Testis (tissue), 2 donors: ENCODE measurements at regions not wholly inside any gene's neighbourhood (a gene's known extent, or its start where the extent isn't known, plus 50 kb on each side); places are given as distances from the start of the nearest gene placed in this dataset.

Source experiments
- POLR2A ChIP-seq: fragments of 450-650 bp; IDR thresholded peaks from one replicate; pipeline ENCODE4 v1.6.1; 2017; ENCODE audit warnings: antibody characterized with exemption, mild to moderate bottlenecking, moderate library complexity
- TF ChIP-seq, protein P1 (sequence below), 3 experiments: fragments of 450-650 bp in 2 of 3; fragments of 200-600 bp in 1 of 3; sonication (generic) in 1 of 3; IDR thresholded peaks; one replicate each; pipeline ENCODE4 v1.5.1; 2016 to 2019; ENCODE audit warnings: antibody characterized with exemption in 3 of 3, mild to moderate bottlenecking in 2 of 3, moderate library complexity in 1 of 3

DNA sequence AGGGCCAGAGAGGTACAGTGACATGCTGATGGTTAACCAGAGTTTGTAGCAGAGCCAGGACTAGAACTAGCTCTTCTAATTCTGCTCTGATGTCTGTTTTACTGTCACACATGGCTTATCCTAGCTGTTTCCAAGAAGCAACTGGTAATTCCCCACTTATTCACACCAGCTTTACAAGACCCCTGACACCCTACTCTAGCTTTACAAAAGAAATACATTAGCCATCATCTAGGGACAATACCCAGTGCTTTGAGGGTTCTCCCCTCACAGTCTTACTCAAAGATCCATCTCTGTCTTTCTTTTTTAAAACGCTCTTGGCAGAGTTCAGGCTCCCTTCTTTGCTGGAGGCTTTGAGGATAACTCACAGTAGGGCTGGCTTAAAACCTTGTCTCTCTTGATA lies 197.3 kb upstream of the PMFBP1 start:
- TF ChIP-seq, protein P1, sequence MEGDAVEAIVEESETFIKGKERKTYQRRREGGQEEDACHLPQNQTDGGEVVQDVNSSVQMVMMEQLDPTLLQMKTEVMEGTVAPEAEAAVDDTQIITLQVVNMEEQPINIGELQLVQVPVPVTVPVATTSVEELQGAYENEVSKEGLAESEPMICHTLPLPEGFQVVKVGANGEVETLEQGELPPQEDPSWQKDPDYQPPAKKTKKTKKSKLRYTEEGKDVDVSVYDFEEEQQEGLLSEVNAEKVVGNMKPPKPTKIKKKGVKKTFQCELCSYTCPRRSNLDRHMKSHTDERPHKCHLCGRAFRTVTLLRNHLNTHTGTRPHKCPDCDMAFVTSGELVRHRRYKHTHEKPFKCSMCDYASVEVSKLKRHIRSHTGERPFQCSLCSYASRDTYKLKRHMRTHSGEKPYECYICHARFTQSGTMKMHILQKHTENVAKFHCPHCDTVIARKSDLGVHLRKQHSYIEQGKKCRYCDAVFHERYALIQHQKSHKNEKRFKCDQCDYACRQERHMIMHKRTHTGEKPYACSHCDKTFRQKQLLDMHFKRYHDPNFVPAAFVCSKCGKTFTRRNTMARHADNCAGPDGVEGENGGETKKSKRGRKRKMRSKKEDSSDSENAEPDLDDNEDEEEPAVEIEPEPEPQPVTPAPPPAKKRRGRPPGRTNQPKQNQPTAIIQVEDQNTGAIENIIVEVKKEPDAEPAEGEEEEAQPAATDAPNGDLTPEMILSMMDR (IDR thresholded peaks at IDR 0.05) = no peak
- TF ChIP-seq POLR2A = no peak
